SU-DHL-6 (cell line): ENCODE measurements at regions not wholly inside any gene's neighbourhood (a gene's known extent, or its start where the extent isn't known, plus 50 kb on each side); places are given as distances from the start of the nearest gene placed in this dataset.

Experiments
- H2AFZ ChIP-seq: fragments of 200-600 bp; sonication (generic); 2 replicates; pipeline ENCODE4 v1.6.1; 2014; ENCODE audit warnings: low read depth, mild to moderate bottlenecking, moderate library complexity, mixed read lengths, antibody characterized with exemption, low read length; ENCODE audit not compliant: severe bottlenecking
- H3F3A ChIP-seq: fragments of 200-600 bp; shearing (Covaris generic); 2 replicates; pipeline ENCODE4 v1.6.0; 2016; ENCODE audit warnings: antibody characterized with exemption, mild to moderate bottlenecking; ENCODE audit not compliant: insufficient read depth
- H3K27ac ChIP-seq: fragments of 200-600 bp; sonication (generic); 2 replicates; pipeline ENCODE4 v1.5.1; 2016; ENCODE audit warnings: low read depth, mild to moderate bottlenecking, low read length, moderate library complexity, mixed read lengths
- H3K27me3 ChIP-seq: fragments of 200-600 bp; sonication (generic), shearing (Covaris generic); 2 replicates; pipeline ENCODE4 v1.6.0; 2014; ENCODE audit warnings: mild to moderate bottlenecking, low read length
- H3K36me3 ChIP-seq: fragments of 200-600 bp; sonication (generic); 2 replicates; pipeline ENCODE4 v1.6.1; 2014; ENCODE audit warnings: mild to moderate bottlenecking, low read length, mixed read lengths
- H3K4me2 ChIP-seq: fragments of 300-600, 200-600 bp; shearing (Covaris generic), sonication (generic); 2 replicates; pipeline ENCODE4 v1.6.0; 2014; ENCODE audit warnings: low read length, low read depth, mild to moderate bottlenecking; ENCODE audit not compliant: poor library complexity, severe bottlenecking
- H3K4me3 ChIP-seq: fragments of 200-600 bp; sonication (generic); 2 replicates; pipeline ENCODE4 v1.5.1; 2014; ENCODE audit warnings: antibody characterized with exemption, low read length, mild to moderate bottlenecking, mixed read lengths; ENCODE audit not compliant: insufficient read depth, poor library complexity, severe bottlenecking
- H3K79me2 ChIP-seq: fragments of 200-600 bp; sonication (generic); 2 replicates; pipeline ENCODE4 v1.6.1; 2014; ENCODE audit warnings: mild to moderate bottlenecking, low read length, moderate library complexity; ENCODE audit not compliant: insufficient read depth
- H3K9ac ChIP-seq: fragments of 200-600 bp; sonication (generic); 2 replicates; pipeline ENCODE4 v1.7.0; 2014; ENCODE audit warnings: mild to moderate bottlenecking, low read length
- H3K9me2 ChIP-seq: fragments of 200-600 bp; sonication (generic); replicated peaks from 2 replicates; pipeline ENCODE4 v1.6.1; 2014; ENCODE audit warnings: low read length; ENCODE audit not compliant: insufficient read depth
- H3K9me3 ChIP-seq: fragments of 200-600 bp; sonication (generic); 2 replicates; pipeline ENCODE4 v1.6.1; 2014; ENCODE audit warnings: low read length, mixed read lengths; ENCODE audit not compliant: insufficient read depth
- H4K20me1 ChIP-seq: fragments of 200-600 bp; sonication (generic); 2 replicates; pipeline ENCODE4 v1.6.1; 2014; ENCODE audit warnings: low read depth, mild to moderate bottlenecking, antibody characterized with exemption, low read length, moderate library complexity, mixed read lengths
- CTCF ChIP-seq: fragments of 200-600 bp; sonication (generic); IDR thresholded peaks from one replicate; pipeline ENCODE4 v1.5.1; 2017; ENCODE audit warnings: antibody characterized with exemption, mild to moderate bottlenecking, low read length, moderate library complexity; ENCODE audit not compliant: insufficient read depth, poor library complexity, severe bottlenecking
- EZH2phosphoT487 ChIP-seq: fragments of 200-600 bp; sonication (generic), shearing (Covaris generic); conservative IDR thresholded peaks from 2 replicates; pipeline ENCODE4 v1.6.1; 2018; ENCODE audit warnings: mild to moderate bottlenecking, antibody characterized with exemption, low read length, moderate library complexity, mixed read lengths

- H3K36me3 ChIP-seq: no peaks in the 10 kb centered on the region
- no peaks in the 10 kb centered on the region for H3F3A ChIP-seq
- H3K27ac ChIP-seq: no peak overlapping the region
- no peaks in the 10 kb centered on the region for H4K20me1 ChIP-seq
- no peak overlapping the region for H3K4me2 ChIP-seq
- H3K79me2 ChIP-seq: no peaks in the 10 kb centered on the region
- H3K27me3 ChIP-seq: no peaks in the 10 kb centered on the region
- H3K9me3 ChIP-seq: no peaks in the 10 kb centered on the region
- TF ChIP-seq CTCF (no peak), EZH2phosphoT487 (no peak)
- no peak overlapping the region for H2AFZ ChIP-seq
- H3K9me2 ChIP-seq: no peaks in the 10 kb centered on the region
- no peak overlapping the region for H3K9ac ChIP-seq
- H3K4me3 ChIP-seq: no peak overlapping the region
These were observed 1032.5 kb downstream of the DTWD2 start for GRCh38 chr5:117955831-117956230.

- H3K4me2 ChIP-seq: no peak overlapping the region
- H3F3A ChIP-seq: no peaks in the 10 kb centered on the region
- no peaks in the 10 kb centered on the region for H3K9me2 ChIP-seq
- H3K36me3 ChIP-seq: no peaks in the 10 kb centered on the region
- TF ChIP-seq EZH2phosphoT487 (no peak), CTCF (no peak)
- no peak overlapping the region for H2AFZ ChIP-seq
- H3K9ac ChIP-seq: no peak overlapping the region
- no peak overlapping the region for H3K27ac ChIP-seq
- no peaks in the 10 kb centered on the region for H3K27me3 ChIP-seq
- H3K9me3 ChIP-seq: no peaks in the 10 kb centered on the region
- H4K20me1 ChIP-seq: no peaks in the 10 kb centered on the region
- H3K4me3 ChIP-seq: no peak overlapping the region
- no peaks in the 10 kb centered on the region for H3K79me2 ChIP-seq
These were observed 1034.0 kb downstream of the DTWD2 start for GRCh38 chr5:117954331-117954730.

GRCh38 chr5:117953272-117953671 lies 1035.1 kb downstream of the DTWD2 start:
- H3K36me3 ChIP-seq: no peaks in the 10 kb centered on the region
- H3K9me3 ChIP-seq: no peaks in the 10 kb centered on the region
- no peaks in the 10 kb centered on the region for H3F3A ChIP-seq
- H3K9me2 ChIP-seq: no peaks in the 10 kb centered on the region
- no peak for TF ChIP-seq EZH2phosphoT487
- no peak for TF ChIP-seq CTCF
- H2AFZ ChIP-seq: no peak overlapping the region
- H4K20me1 ChIP-seq: no peaks in the 10 kb centered on the region
- H3K9ac ChIP-seq: no peak overlapping the region
- no peaks in the 10 kb centered on the region for H3K79me2 ChIP-seq
- H3K27ac ChIP-seq: no peak overlapping the region
- no peaks in the 10 kb centered on the region for H3K27me3 ChIP-seq
- no peak overlapping the region for H3K4me2 ChIP-seq
- H3K4me3 ChIP-seq: no peak overlapping the region

GRCh38 chr5:117947836-117948235 lies 1040.5 kb downstream of the DTWD2 start:
- no peaks in the 10 kb centered on the region for H3K79me2 ChIP-seq
- no peaks in the 10 kb centered on the region for H3K36me3 ChIP-seq
- H2AFZ ChIP-seq: no peak overlapping the region
- H3K4me3 ChIP-seq: no peak overlapping the region
- H3K4me2 ChIP-seq: no peak overlapping the region
- TF ChIP-seq CTCF (no peak), EZH2phosphoT487 (no peak)
- H3F3A ChIP-seq: no peaks in the 10 kb centered on the region
- H3K9me3 ChIP-seq: no peaks in the 10 kb centered on the region
- H3K9me2 ChIP-seq: no peaks in the 10 kb centered on the region
- no peak overlapping the region for H3K27ac ChIP-seq
- no peak overlapping the region for H3K9ac ChIP-seq
- no peaks in the 10 kb centered on the region for H4K20me1 ChIP-seq
- H3K27me3 ChIP-seq: no peaks in the 10 kb centered on the region
